Left ventricle myocardium inferior (tissue), 1 donor: ENCODE measurements at regions not wholly inside any gene's neighbourhood (a gene's known extent, or its start where the extent isn't known, plus 50 kb on each side); places are given as distances from the start of the nearest gene placed in this dataset.

Experiments
- DNase-seq: peaks from one replicate; pipeline ENCODE4 v3.0.0-alpha.2; 2020
- H3K27ac ChIP-seq: fragments of 200-600 bp; replicated peaks from 2 replicates; pipeline ENCODE4 v1.8.0; 2021
- H3K27me3 ChIP-seq: fragments of 200-600 bp; 2 replicates; pipeline ENCODE4 v1.8.0; 2021; ENCODE audit warnings: low read depth
- H3K36me3 ChIP-seq: fragments of 200-600 bp; 2 replicates; pipeline ENCODE4 v1.8.0; 2021
- H3K4me1 ChIP-seq: fragments of 200-600 bp; 2 replicates; pipeline ENCODE4 v1.8.0; 2021
- H3K4me3 ChIP-seq: fragments of 200-600 bp; 2 replicates; pipeline ENCODE4 v1.8.0; 2021; ENCODE audit warnings: mild to moderate bottlenecking, moderate library complexity
- H3K9me3 ChIP-seq: fragments of 200-600 bp; replicated peaks from 2 replicates; pipeline ENCODE4 v1.8.0; 2021
- intact Hi-C: fragments of 100-400 bp; cut with micrococcal nuclease; formaldehyde crosslinking; loops from one replicate; pipeline ENCODE4 v1.11.0; 2022
- TF ChIP-seq, protein P1 (sequence below): fragments of 200-600 bp; IDR thresholded peaks from 2 replicates; pipeline ENCODE4 v1.8.0; 2021; ENCODE audit warnings: antibody characterized with exemption, mild to moderate bottlenecking, borderline replicate concordance
- donor health status: DM: no; HTN: yes; CAD: no; lungs with severe emphysema.

DNA sequence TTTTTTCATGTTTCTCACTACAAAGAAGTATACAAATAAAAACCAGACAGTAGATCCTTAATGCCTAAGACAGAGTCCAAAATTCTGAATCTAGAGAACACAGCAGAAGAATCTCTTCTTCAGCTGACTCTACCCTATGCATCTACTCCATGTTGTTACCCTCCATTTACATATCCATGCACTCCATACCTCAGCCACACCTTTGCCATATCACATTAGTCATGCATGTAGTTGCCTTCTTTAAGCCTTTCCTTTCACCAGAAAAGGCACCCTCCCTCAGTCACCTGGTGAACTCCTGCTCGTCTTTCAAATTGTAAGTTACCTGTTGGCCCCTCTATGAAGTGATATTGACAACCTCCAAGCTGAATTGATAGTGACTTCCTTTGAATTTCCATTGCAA lies 271.2 kb upstream of the FAR2 start:
- peaks cover 18% of the 10 kb centered on the region for H3K27me3 ChIP-seq
- no peak for DNase-seq
- no peak overlapping the region for H3K27ac ChIP-seq
- no peak overlapping the region for H3K4me3 ChIP-seq
- intact Hi-C loops: no loop called here
- no peaks in the 10 kb centered on the region for H3K36me3 ChIP-seq
- no peaks in the 10 kb centered on the region for H3K9me3 ChIP-seq
- TF ChIP-seq, protein P1, sequence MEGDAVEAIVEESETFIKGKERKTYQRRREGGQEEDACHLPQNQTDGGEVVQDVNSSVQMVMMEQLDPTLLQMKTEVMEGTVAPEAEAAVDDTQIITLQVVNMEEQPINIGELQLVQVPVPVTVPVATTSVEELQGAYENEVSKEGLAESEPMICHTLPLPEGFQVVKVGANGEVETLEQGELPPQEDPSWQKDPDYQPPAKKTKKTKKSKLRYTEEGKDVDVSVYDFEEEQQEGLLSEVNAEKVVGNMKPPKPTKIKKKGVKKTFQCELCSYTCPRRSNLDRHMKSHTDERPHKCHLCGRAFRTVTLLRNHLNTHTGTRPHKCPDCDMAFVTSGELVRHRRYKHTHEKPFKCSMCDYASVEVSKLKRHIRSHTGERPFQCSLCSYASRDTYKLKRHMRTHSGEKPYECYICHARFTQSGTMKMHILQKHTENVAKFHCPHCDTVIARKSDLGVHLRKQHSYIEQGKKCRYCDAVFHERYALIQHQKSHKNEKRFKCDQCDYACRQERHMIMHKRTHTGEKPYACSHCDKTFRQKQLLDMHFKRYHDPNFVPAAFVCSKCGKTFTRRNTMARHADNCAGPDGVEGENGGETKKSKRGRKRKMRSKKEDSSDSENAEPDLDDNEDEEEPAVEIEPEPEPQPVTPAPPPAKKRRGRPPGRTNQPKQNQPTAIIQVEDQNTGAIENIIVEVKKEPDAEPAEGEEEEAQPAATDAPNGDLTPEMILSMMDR: no peak
- H3K4me1 ChIP-seq: peaks cover under 1% of the 10 kb centered on the region

DNA sequence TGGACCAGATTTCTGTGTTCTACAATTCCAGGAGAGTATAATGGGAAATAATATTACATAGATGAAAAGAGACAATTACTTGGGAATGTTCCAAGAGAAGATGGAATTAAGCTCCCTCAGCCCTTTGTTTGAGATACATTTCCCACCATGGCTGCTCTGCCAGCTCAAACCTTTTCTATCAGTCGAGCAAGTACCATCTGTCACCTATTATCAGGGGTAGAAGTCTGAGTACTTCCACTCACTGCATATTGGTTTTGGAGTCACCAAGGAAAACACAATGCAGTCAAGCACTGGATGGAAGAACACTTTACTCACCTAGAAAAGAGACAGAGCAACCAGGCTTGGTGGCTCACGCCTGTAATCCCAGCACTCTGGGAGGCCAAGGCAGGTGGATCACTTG lies 270.4 kb upstream of the FAR2 start:
- Histone ChIP-seq H3K27me3 (peaks cover 18% of the 10 kb centered on the region), H3K9me3 (no peaks in the 10 kb centered on the region), H3K27ac (no peak overlapping the region), H3K4me1 (no peaks in the 10 kb centered on the region), H3K4me3 (no peak overlapping the region), H3K36me3 (no peaks in the 10 kb centered on the region)
- TF ChIP-seq, protein P1: no peak
- intact Hi-C loops: no loop called here
- no peak for DNase-seq

DNA sequence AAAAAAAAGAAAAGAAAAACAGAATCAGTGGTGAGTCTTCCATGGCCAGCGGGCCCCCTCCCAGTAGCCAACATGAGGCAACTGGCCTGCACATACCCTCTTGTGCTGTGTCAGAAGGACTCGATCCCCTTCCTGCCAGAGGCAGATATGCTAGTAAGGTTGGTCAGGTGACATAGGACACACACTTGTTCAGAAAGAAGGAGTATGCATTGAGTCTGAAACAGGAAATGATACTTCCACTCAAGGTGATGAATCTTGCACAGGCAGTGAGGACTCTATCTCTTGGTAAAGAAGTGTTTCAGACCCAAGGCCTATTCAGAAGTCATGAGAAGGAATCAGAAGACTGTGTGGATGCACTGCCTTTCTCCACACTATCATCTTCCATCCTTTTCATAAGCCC lies 269.7 kb upstream of the FAR2 start:
- intact Hi-C loops: no loop called here
- Histone ChIP-seq H3K4me1 (no peaks in the 10 kb centered on the region), H3K36me3 (no peaks in the 10 kb centered on the region), H3K27me3 (peaks cover 18% of the 10 kb centered on the region), H3K9me3 (no peaks in the 10 kb centered on the region), H3K27ac (no peak overlapping the region), H3K4me3 (no peak overlapping the region)
- TF ChIP-seq, protein P1: no peak
- no peak for DNase-seq

DNA sequence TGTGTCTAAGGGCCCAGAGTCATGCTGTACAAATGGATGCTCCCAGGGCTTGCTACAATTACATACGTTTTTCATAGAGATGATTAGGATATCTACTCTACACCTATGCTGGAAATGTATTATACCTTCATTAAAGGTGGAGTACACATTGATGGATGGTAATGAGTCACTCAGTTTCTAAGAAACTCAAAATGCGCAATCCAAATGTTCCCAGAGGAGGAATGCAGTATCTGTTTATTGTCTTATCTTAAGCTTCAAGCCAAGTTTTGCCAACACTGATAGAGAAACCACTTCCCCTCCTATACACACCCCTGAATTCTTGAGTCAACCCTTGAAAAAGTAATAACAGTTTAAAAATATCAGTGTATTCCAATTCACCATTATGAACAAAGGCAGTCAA lies 266.6 kb upstream of the FAR2 start:
- intact Hi-C loops: no loop called here
- Histone ChIP-seq H3K27ac (no peak overlapping the region), H3K36me3 (no peaks in the 10 kb centered on the region), H3K27me3 (peaks cover 11% of the 10 kb centered on the region), H3K4me3 (no peak overlapping the region), H3K4me1 (peaks cover 4% of the 10 kb centered on the region), H3K9me3 (no peaks in the 10 kb centered on the region)
- no peak for DNase-seq
- TF ChIP-seq, protein P1: no peak

DNA sequence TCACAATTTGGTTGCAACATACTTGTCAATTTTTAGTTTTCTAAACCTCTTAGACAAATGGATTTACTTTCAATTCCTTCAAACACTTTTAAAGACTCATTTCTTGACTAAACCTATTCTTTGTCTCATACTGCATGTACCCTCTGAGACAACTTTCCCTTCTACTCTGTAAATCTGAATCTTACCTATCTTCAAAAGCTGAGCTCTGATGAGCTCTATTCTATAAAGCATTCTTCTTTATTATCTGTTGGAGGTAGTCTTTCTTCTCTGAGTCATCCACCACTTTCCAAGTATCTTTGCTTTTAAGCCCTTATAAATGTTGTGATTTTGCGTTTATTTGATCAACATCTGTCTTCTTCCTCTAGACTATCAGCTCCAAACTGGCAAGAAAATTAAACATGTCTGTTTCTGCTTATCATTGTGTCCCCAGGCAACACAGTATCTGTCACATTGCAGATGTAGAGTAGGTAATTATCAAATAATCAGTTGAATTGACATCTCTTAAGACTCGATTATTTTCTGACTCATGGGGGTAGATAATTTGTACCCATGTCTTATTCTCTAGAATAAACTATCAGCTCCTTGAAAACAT lies 265.6 kb upstream of the FAR2 start:
- DNase-seq: no peak
- TF ChIP-seq, protein P1: no peak
- Histone ChIP-seq H3K4me1 (peaks cover 4% of the 10 kb centered on the region), H3K27me3 (peaks cover 6% of the 10 kb centered on the region), H3K27ac (no peak overlapping the region), H3K36me3 (no peaks in the 10 kb centered on the region), H3K9me3 (no peaks in the 10 kb centered on the region), H3K4me3 (no peak overlapping the region)
- intact Hi-C loops: no loop called here
